Loucy (cell line): ENCODE measurements at regions not wholly inside any gene's neighbourhood (a gene's known extent, or its start where the extent isn't known, plus 50 kb on each side); places are given as distances from the start of the nearest gene placed in this dataset.

Source experiments
- H2AFZ ChIP-seq: fragments of 200-600 bp; sonication (generic); 2 replicates; pipeline ENCODE4 v1.6.0; 2016; ENCODE audit warnings: antibody characterized with exemption, mild to moderate bottlenecking, low read length, moderate library complexity
- H3F3A ChIP-seq: fragments of 200-600 bp; 2 replicates; pipeline ENCODE4 v1.6.0; 2016; ENCODE audit warnings: antibody characterized with exemption, low read depth, mild to moderate bottlenecking
- H3K27me3 ChIP-seq: fragments of 200-600 bp; sonication (generic); 2 replicates; pipeline ENCODE4 v1.6.1; 2014; ENCODE audit warnings: low read length, mild to moderate bottlenecking; ENCODE audit not compliant: insufficient read depth, poor library complexity, severe bottlenecking
- H3K36me3 ChIP-seq: fragments of 200-600 bp; sonication (generic); 2 replicates; pipeline ENCODE4 v1.6.1; 2016; ENCODE audit warnings: low read length; ENCODE audit not compliant: insufficient read depth
- H3K4me1 ChIP-seq: fragments of 200-600 bp; sonication (generic); 2 replicates; pipeline ENCODE4 v1.5.1; 2014; ENCODE audit warnings: low read length, mild to moderate bottlenecking; ENCODE audit not compliant: insufficient read depth, poor library complexity, severe bottlenecking
- H3K4me2 ChIP-seq: fragments of 200-600 bp; sonication (generic); 2 replicates; pipeline ENCODE4 v1.6.0; 2014; ENCODE audit warnings: antibody characterized with exemption, low read length, low read depth, mild to moderate bottlenecking; ENCODE audit not compliant: poor library complexity, severe bottlenecking
- H3K4me3 ChIP-seq: fragments of 200-600 bp; sonication (generic); 2 replicates; pipeline ENCODE4 v1.5.1; 2014; ENCODE audit warnings: low read length, mild to moderate bottlenecking, mixed read lengths; ENCODE audit not compliant: poor library complexity, severe bottlenecking
- H3K79me2 ChIP-seq: fragments of 200-600 bp; sonication (generic); 2 replicates; pipeline ENCODE4 v1.6.1; 2014; ENCODE audit warnings: low read length; ENCODE audit not compliant: insufficient read depth
- H3K9ac ChIP-seq: fragments of 200-600 bp; sonication (generic); 2 replicates; pipeline ENCODE4 v1.6.0; 2014; ENCODE audit warnings: mild to moderate bottlenecking, low read depth, low read length, moderate library complexity; ENCODE audit not compliant: poor library complexity, severe bottlenecking
- H3K9me2 ChIP-seq: fragments of 200-600 bp; sonication (generic); replicated peaks from 2 replicates; pipeline ENCODE4 v1.6.1; 2016; ENCODE audit warnings: low read depth, low read length, mixed read lengths
- H3K9me3 ChIP-seq: fragments of 200-600 bp; sonication (generic); 2 replicates; pipeline ENCODE4 v1.6.1; 2014; ENCODE audit warnings: mild to moderate bottlenecking, antibody characterized with exemption, low read length, low read depth; ENCODE audit not compliant: insufficient read depth
- H4K20me1 ChIP-seq: fragments of 200-600 bp; sonication (generic); 2 replicates; pipeline ENCODE4 v1.6.0; 2014; ENCODE audit warnings: antibody characterized with exemption, low read length, mild to moderate bottlenecking; ENCODE audit not compliant: insufficient read depth, poor library complexity, severe bottlenecking
- EZH2phosphoT487 ChIP-seq: fragments of 200-600 bp; IDR thresholded peaks from 2 replicates; pipeline ENCODE4 v1.6.1; 2018; ENCODE audit warnings: antibody characterized with exemption, mild to moderate bottlenecking, moderate library complexity, borderline replicate concordance
- TF ChIP-seq, protein P1 (sequence below): fragments of 200-600 bp; sonication (generic); conservative IDR thresholded peaks from 2 replicates; pipeline ENCODE4 v1.5.1; 2014; ENCODE audit warnings: mild to moderate bottlenecking, antibody characterized with exemption, low read length

- no peaks in the 10 kb centered on the region for H4K20me1 ChIP-seq
- TF ChIP-seq, protein P1, sequence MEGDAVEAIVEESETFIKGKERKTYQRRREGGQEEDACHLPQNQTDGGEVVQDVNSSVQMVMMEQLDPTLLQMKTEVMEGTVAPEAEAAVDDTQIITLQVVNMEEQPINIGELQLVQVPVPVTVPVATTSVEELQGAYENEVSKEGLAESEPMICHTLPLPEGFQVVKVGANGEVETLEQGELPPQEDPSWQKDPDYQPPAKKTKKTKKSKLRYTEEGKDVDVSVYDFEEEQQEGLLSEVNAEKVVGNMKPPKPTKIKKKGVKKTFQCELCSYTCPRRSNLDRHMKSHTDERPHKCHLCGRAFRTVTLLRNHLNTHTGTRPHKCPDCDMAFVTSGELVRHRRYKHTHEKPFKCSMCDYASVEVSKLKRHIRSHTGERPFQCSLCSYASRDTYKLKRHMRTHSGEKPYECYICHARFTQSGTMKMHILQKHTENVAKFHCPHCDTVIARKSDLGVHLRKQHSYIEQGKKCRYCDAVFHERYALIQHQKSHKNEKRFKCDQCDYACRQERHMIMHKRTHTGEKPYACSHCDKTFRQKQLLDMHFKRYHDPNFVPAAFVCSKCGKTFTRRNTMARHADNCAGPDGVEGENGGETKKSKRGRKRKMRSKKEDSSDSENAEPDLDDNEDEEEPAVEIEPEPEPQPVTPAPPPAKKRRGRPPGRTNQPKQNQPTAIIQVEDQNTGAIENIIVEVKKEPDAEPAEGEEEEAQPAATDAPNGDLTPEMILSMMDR, result no peak
- TF ChIP-seq EZH2phosphoT487, result no peak
- H3K9me3 ChIP-seq, result no peaks in the 10 kb centered on the region
- no peaks in the 10 kb centered on the region for H3K9me2 ChIP-seq
- H3K36me3 ChIP-seq, result no peaks in the 10 kb centered on the region
- no peaks in the 10 kb centered on the region for H3K27me3 ChIP-seq
- no peaks in the 10 kb centered on the region for H3K79me2 ChIP-seq
- no peak overlapping the region for H2AFZ ChIP-seq
- no peaks in the 10 kb centered on the region for H3K4me1 ChIP-seq
- no peak overlapping the region for H3K4me3 ChIP-seq
- no peak overlapping the region for H3K9ac ChIP-seq
- no peaks in the 10 kb centered on the region for H3F3A ChIP-seq
- no peak overlapping the region for H3K4me2 ChIP-seq
These were observed 138.0 kb upstream of the THY1 start for GRCh38 chr11:119560961-119561360.

GRCh38 chr11:119560291-119560690, 137.3 kb upstream of the THY1 start:
- TF ChIP-seq, protein P1, result no peak
- no peak for TF ChIP-seq EZH2phosphoT487
- Histone ChIP-seq H3K79me2 (no peaks in the 10 kb centered on the region), H3K4me2 (no peak overlapping the region)

GRCh38 chr11:119552106-119552485, 129.1 kb upstream of the THY1 start:
- H3K79me2 ChIP-seq, result no peaks in the 10 kb centered on the region
- H4K20me1 ChIP-seq, result no peaks in the 10 kb centered on the region
- H3K4me2 ChIP-seq, result no peak overlapping the region
- no peaks in the 10 kb centered on the region for H3K9me2 ChIP-seq
- H3K4me3 ChIP-seq, result no peak overlapping the region
- H3K9me3 ChIP-seq, result 0 out of 2 replicates have a peak, but pooled peaks cover 5% of the 10 kb centered on the region
- no peaks in the 10 kb centered on the region for H3F3A ChIP-seq
- no peaks in the 10 kb centered on the region for H3K36me3 ChIP-seq
- no peaks in the 10 kb centered on the region for H3K27me3 ChIP-seq
- no peak overlapping the region for H2AFZ ChIP-seq
- TF ChIP-seq, protein P1, result no peak
- no peak for TF ChIP-seq EZH2phosphoT487
- H3K9ac ChIP-seq, result no peak overlapping the region
- no peaks in the 10 kb centered on the region for H3K4me1 ChIP-seq

More at GRCh38 chr11:119560291-119560690, 137.3 kb upstream of the THY1 start:
- Histone ChIP-seq H4K20me1 (no peaks in the 10 kb centered on the region), H2AFZ (no peak overlapping the region), H3K9me2 (no peaks in the 10 kb centered on the region), H3K9ac (no peak overlapping the region), H3K4me1 (no peaks in the 10 kb centered on the region), H3K27me3 (no peaks in the 10 kb centered on the region), H3K4me3 (no peak overlapping the region), H3K36me3 (no peaks in the 10 kb centered on the region), H3F3A (no peaks in the 10 kb centered on the region), H3K9me3 (no peaks in the 10 kb centered on the region)
